GM12875 (cell line): ENCODE measurements at regions not wholly inside any gene's neighbourhood (a gene's known extent, or its start where the extent isn't known, plus 50 kb on each side); places are given as distances from the start of the nearest gene placed in this dataset.

Source experiments
- H3K4me3 ChIP-seq: one replicate; pipeline ENCODE4 v1.5.1; 2011; ENCODE audit warnings: low read depth, low read length, control low read depth
- TF ChIP-seq, protein P1 (sequence below): IDR thresholded peaks from 2 replicates; pipeline ENCODE4 v1.5.1; 2011; ENCODE audit warnings: low read depth, mild to moderate bottlenecking, control low read depth, inconsistent platforms, low read length, moderate library complexity, borderline replicate concordance; ENCODE audit not compliant: insufficient read depth

DNA sequence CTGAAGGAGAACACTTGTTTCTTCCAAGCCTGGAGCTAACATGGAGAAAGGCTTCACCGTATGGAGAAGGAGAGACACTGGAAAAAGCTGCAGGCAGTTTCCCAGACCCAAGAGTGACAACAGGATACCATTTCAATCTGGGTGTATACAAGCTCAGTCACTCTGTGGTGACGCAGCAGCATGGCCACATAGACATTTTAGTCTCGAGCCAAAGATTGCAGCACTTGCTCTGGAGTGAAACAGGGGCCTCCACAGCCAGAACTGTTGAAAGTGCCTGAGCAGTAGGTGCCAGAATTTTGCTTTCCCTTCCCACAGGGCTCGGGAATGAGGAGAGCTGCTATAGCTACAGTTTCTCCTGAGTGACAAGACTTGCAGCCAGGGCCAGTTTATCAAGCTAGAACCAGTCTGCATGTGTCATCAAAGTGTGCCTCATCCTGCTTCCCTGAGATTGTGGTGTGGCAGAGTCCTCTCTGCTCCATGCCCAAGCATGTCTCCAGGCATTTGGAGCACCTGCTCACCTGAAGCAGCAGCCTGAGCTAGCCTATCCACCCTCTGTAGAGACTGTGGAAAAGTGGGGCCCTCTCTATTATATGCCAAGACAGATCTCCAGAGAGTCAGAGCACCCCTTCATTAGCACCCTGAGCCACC is 234.6 kb upstream of the CDH19 start:
- H3K4me3 ChIP-seq: no peak overlapping the region
- TF ChIP-seq, protein P1, sequence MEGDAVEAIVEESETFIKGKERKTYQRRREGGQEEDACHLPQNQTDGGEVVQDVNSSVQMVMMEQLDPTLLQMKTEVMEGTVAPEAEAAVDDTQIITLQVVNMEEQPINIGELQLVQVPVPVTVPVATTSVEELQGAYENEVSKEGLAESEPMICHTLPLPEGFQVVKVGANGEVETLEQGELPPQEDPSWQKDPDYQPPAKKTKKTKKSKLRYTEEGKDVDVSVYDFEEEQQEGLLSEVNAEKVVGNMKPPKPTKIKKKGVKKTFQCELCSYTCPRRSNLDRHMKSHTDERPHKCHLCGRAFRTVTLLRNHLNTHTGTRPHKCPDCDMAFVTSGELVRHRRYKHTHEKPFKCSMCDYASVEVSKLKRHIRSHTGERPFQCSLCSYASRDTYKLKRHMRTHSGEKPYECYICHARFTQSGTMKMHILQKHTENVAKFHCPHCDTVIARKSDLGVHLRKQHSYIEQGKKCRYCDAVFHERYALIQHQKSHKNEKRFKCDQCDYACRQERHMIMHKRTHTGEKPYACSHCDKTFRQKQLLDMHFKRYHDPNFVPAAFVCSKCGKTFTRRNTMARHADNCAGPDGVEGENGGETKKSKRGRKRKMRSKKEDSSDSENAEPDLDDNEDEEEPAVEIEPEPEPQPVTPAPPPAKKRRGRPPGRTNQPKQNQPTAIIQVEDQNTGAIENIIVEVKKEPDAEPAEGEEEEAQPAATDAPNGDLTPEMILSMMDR: no peak

DNA sequence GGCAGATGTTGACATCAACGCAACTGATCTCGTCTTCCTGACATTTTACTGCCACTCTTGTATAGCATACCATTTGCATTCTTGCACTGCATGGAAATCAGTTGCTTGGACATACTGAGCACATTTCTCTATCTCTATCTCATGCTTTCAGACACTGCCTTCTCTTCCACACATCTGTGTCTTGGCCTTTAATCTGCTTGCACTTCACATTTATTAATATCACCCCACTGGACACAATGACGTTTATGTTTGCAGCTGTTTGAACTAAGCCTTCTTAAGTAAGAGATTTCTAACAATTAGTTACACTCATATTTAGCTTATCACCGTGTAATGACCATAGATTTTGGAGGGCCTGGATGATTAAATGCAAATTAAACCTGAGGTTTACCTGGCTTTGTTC is 229.8 kb upstream of the CDH19 start:
- no peak overlapping the region for H3K4me3 ChIP-seq
- TF ChIP-seq, protein P1: no peak

GRCh38 chr18:66826211-66826610 is 222.3 kb upstream of the CDH19 start:
- no peak overlapping the region for H3K4me3 ChIP-seq
- TF ChIP-seq, protein P1: no peak

DNA sequence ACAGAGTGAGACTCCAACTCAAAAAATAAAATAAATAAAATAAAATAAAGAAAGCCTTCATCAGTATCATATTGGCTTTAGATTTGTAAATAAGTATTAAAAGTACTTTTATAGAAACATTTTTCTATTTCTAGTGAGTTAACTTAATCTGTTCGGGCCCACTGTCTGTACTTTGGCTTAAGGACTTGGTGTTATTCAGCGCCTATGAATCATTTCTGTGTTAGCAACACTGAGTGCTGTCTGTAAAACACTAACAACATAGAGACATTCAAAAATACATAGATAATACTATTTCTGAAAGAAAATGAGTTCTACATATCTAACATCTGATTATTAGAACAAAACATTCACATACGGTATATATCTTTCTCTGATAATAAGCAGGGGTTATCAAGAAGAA is 221.5 kb upstream of the CDH19 start:
- no peak overlapping the region for H3K4me3 ChIP-seq
- TF ChIP-seq, protein P1: no peak

DNA sequence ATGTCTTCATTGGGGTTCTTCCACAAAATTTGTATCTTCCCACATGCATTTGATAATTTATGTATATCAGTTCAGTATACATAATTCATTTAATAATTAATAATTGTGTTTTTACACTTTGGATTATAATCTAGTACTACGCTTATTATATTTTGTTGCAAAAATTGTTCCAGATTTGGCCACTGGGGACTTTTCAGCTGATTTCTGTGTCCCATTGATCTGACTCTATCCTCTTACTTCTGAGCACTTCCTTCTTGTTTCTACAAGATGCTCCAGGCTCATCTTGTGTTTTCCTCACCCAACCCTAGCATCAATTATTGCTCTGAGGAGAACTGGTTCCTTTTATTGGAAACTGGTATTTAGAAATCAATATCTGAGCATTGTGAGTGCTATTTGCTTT is 215.3 kb upstream of the CDH19 start:
- no peak overlapping the region for H3K4me3 ChIP-seq
- TF ChIP-seq, protein P1: 0 out of 2 replicates have a peak, but pooled peaks have one; percentile 4

- H3K4me3 ChIP-seq: no peak overlapping the region
- TF ChIP-seq, protein P1: no peak
Measured at GRCh38 chr18:66813138-66813537, 209.2 kb upstream of the CDH19 start.

DNA sequence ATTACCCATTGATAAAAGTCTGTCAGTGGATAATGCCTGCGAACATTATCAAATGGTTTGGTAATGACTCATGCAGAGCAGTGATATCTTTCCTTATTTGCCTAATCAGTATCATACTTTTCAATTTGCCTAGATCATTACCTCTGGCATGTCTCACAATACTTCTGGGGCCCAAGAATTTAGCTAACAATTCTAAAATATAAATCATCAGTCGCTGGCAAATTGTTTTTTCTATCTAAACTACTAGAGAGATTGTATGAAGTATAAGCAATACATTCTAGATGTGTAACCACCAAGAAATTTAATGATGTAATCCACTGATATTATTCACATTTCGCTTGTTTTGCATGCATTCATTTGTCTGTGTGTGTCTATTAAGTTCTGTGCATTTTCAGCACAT is 191.2 kb upstream of the CDH19 start:
- TF ChIP-seq, protein P1: no peak
- no peak overlapping the region for H3K4me3 ChIP-seq
